BLaER1 (cell line): ENCODE measurements at regions not wholly inside any gene's neighbourhood (a gene's known extent, or its start where the extent isn't known, plus 50 kb on each side); places are given as distances from the start of the nearest gene placed in this dataset.
A peak's percentile ranks its signal among the peaks of the same experiment; 100 is the strongest.
"Not testable (repeated sequence)": the region's sequence is repeated elsewhere in the genome, so short reads cannot be mapped to it uniquely, and the experiment has no call there.

Experiments used
- H3K27ac ChIP-seq: shearing (Covaris generic); formaldehyde crosslinking; 2 replicates; pipeline ENCODE4 v1.8.1; 2022
- H3K27me3 ChIP-seq: shearing (Covaris generic); formaldehyde crosslinking; 2 replicates; pipeline ENCODE4 v1.8.1; 2022
- H3K36me3 ChIP-seq: shearing (Covaris generic); formaldehyde crosslinking; 2 replicates; pipeline ENCODE4 v1.8.1; 2022
- H3K4me1 ChIP-seq: shearing (Covaris generic); formaldehyde crosslinking; 2 replicates; pipeline ENCODE4 v1.8.1; 2022
- H3K4me2 ChIP-seq: shearing (Covaris generic); formaldehyde crosslinking; 2 replicates; pipeline ENCODE4 v1.8.1; 2022
- H3K4me3 ChIP-seq: shearing (Covaris generic); formaldehyde crosslinking; 2 replicates; pipeline ENCODE4 v1.8.1; 2022
- H3K9ac ChIP-seq: shearing (Covaris generic); formaldehyde crosslinking; 2 replicates; pipeline ENCODE4 v1.8.1; 2022
- H3K9me3 ChIP-seq: shearing (Covaris generic); formaldehyde crosslinking; 2 replicates; pipeline ENCODE4 v1.8.1; 2022
- H4K20me1 ChIP-seq: shearing (Covaris generic); formaldehyde crosslinking; 2 replicates; pipeline ENCODE4 v1.8.1; 2022
- Cebpa-rat ChIP-seq: shearing (Covaris generic); IDR thresholded peaks from 2 replicates; pipeline ENCODE4 v1.8.1; 2022

- H3K27me3 ChIP-seq, H3K4me2 ChIP-seq, H4K20me1 ChIP-seq, H3K4me1 ChIP-seq, H3K9ac ChIP-seq, H3K36me3 ChIP-seq, H3K9me3 ChIP-seq: not testable (repeated sequence)
- Histone ChIP-seq H3K4me3 (peak overlapping the region; percentile 69), H3K27ac (peak overlapping the region; percentile 18; the same call in 1 of the 2 replicates)
Measured at GRCh38 chr6:26956078-26956600, 291.4 kb upstream of the PRSS16 start.

GRCh38 chr6:26956601-26957184 is 290.8 kb upstream of the PRSS16 start:
- H3K9ac ChIP-seq = peak overlapping the region; percentile 77
- H3K36me3 ChIP-seq, H4K20me1 ChIP-seq, H3K27me3 ChIP-seq, H3K9me3 ChIP-seq, H3K4me1 ChIP-seq: not testable (repeated sequence)
- peak overlapping the region; percentile 69 for H3K4me3 ChIP-seq
- H3K4me2 ChIP-seq = peak overlapping the region; percentile 62
- H3K27ac ChIP-seq = peak overlapping the region; percentile 70

GRCh38 chr6:26957399-26958127 is 289.9 kb upstream of the PRSS16 start:
- Histone ChIP-seq H3K9ac (peak overlapping the region; percentile 77; the same call in 1 of the 2 replicates), H3K27ac (peak overlapping the region; percentile 70; the same call in 1 of the 2 replicates), H3K4me3 (peak overlapping the region; percentile 69), H3K4me2 (peak overlapping the region; percentile 62)
- H4K20me1 ChIP-seq, H3K36me3 ChIP-seq, H3K27me3 ChIP-seq, H3K9me3 ChIP-seq, H3K4me1 ChIP-seq: not testable (repeated sequence)

- not testable (repeated sequence) for H3K36me3 ChIP-seq, H3K4me3 ChIP-seq, H3K9ac ChIP-seq, H3K4me2 ChIP-seq, H3K27ac ChIP-seq, H3K27me3 ChIP-seq, H3K9me3 ChIP-seq, H3K4me1 ChIP-seq, H4K20me1 ChIP-seq
Measured at GRCh38 chr6:26961236-26961635, 286.3 kb upstream of the PRSS16 start.

GRCh38 chr6:27002447-27002846 is 245.1 kb upstream of the PRSS16 start:
- Histone ChIP-seq H3K4me2 (no peak overlapping the region), H3K27ac (no peak overlapping the region), H3K27me3 (no peaks in the 10 kb centered on the region), H3K9me3 (no peaks in the 10 kb centered on the region), H4K20me1 (no peaks in the 10 kb centered on the region), H3K36me3 (no peaks in the 10 kb centered on the region), H3K4me1 (no peaks in the 10 kb centered on the region), H3K4me3 (no peak overlapping the region), H3K9ac (no peak overlapping the region)
- TF ChIP-seq Cebpa-rat = no peak

GRCh38 chr6:27007020-27007419 is 240.5 kb upstream of the PRSS16 start:
- TF ChIP-seq Cebpa-rat = no peak
- 0 out of 2 replicates have a peak, but pooled peaks cover 10% of the 10 kb centered on the region for H3K9me3 ChIP-seq
- no peak overlapping the region for H3K27ac ChIP-seq
- no peak overlapping the region for H3K4me3 ChIP-seq
- no peaks in the 10 kb centered on the region for H3K36me3 ChIP-seq
- H3K27me3 ChIP-seq = no peaks in the 10 kb centered on the region
- no peaks in the 10 kb centered on the region for H3K4me1 ChIP-seq
- no peaks in the 10 kb centered on the region for H4K20me1 ChIP-seq
- no peak overlapping the region for H3K9ac ChIP-seq
- no peak overlapping the region for H3K4me2 ChIP-seq

GRCh38 chr6:27008613-27009012 is 238.9 kb upstream of the PRSS16 start:
- not testable (repeated sequence) for H4K20me1 ChIP-seq, H3K36me3 ChIP-seq, H3K27ac ChIP-seq, H3K4me3 ChIP-seq, H3K27me3 ChIP-seq, H3K4me2 ChIP-seq, H3K9ac ChIP-seq, H3K4me1 ChIP-seq
- H3K9me3 ChIP-seq = 0 out of 2 replicates have a peak, but pooled peaks cover 10% of the 10 kb centered on the region

- not testable (repeated sequence) for H4K20me1 ChIP-seq, H3K27ac ChIP-seq, H3K4me1 ChIP-seq, H3K4me2 ChIP-seq, H3K36me3 ChIP-seq, H3K27me3 ChIP-seq, H3K9ac ChIP-seq, H3K4me3 ChIP-seq
- peaks cover 18% of the 10 kb centered on the region for H3K9me3 ChIP-seq
Measured at GRCh38 chr6:27014053-27014452, 233.4 kb upstream of the PRSS16 start.

GRCh38 chr6:27016689-27017088 is 230.8 kb upstream of the PRSS16 start:
- Histone ChIP-seq H3K27ac (no peak overlapping the region), H3K27me3 (no peaks in the 10 kb centered on the region), H3K4me3 (no peak overlapping the region), H3K9me3 (peaks cover 30% of the 10 kb centered on the region), H3K9ac (no peak overlapping the region), H3K4me2 (no peak overlapping the region), H3K4me1 (no peaks in the 10 kb centered on the region), H4K20me1 (no peaks in the 10 kb centered on the region), H3K36me3 (no peaks in the 10 kb centered on the region)
- TF ChIP-seq Cebpa-rat = no peak

- not testable (repeated sequence) for H3K9ac ChIP-seq, H3K4me2 ChIP-seq
Measured at GRCh38 chr6:27018401-27018800, 229.1 kb upstream of the PRSS16 start.

More at GRCh38 chr6:27018401-27018800, 229.1 kb upstream of the PRSS16 start:
- H3K4me1 ChIP-seq, H3K4me3 ChIP-seq, H3K27ac ChIP-seq, H3K36me3 ChIP-seq, H4K20me1 ChIP-seq, H3K27me3 ChIP-seq: not testable (repeated sequence)
- H3K9me3 ChIP-seq = peaks cover 30% of the 10 kb centered on the region
